Stimulated activated effector memory CD8-positive, alpha-beta T cell treated with anti-CD3 and anti-CD28 coated beads, Interleukin-12 subunit alpha, Interleukin-12 subunit beta, amount 100 ng/mL, for 72 hours (primary cell): ENCODE measurements at regions not wholly inside any gene's neighbourhood (a gene's known extent, or its start where the extent isn't known, plus 50 kb on each side); places are given as distances from the start of the nearest gene placed in this dataset.

ENCODE experiments used
- ATAC-seq: fragments of 150-1000 bp; cut with Tn5 transposase; 2 replicates; pipeline ENCODE4 v1.10.0; 2021
- DNase-seq, 2 donors: peaks; one replicate each; pipeline ENCODE4 v3.0.0; 2021 to 2022; ENCODE audit warnings: low spot score in 2 of 2
- H3K27ac Mint-ChIP-seq: one replicate; pipeline ENCODE4 v1.8.0; 2022; ENCODE audit warnings: mild to moderate bottlenecking, mixed read lengths
- H3K36me3 Mint-ChIP-seq: one replicate; pipeline ENCODE4 v1.8.0; 2022; ENCODE audit warnings: mild to moderate bottlenecking, mixed read lengths
- H3K4me1 Mint-ChIP-seq: one replicate; pipeline ENCODE4 v1.8.0; 2022; ENCODE audit warnings: mixed read lengths
- H3K4me3 Mint-ChIP-seq: one replicate; pipeline ENCODE4 v1.8.0; 2022; ENCODE audit warnings: mild to moderate bottlenecking, mixed read lengths
- H3K9me3 Mint-ChIP-seq: one replicate; pipeline ENCODE4 v1.8.0; 2022; ENCODE audit warnings: mixed read lengths

DNA sequence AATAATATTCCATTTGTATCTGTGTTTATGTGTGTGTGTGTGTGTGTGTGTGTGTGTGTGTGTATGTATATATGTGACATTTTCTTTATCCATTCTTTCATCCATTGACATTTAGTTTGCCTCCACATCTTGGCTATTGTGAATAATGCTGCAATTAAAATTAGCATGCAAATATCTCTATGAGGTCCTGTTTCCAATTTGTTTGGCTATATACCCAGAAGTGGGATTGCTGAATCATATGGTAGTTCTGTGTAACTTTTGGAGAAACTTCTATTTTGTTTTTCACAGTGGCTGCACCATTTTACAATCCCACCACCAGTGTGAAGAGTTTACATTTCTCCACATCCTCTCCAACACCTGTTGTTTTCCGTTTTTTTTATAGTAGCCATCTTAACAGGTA is 53.1 kb downstream of the CH25H start:
- H3K4me3 Mint-ChIP-seq: no peak overlapping the region
- no peak for ATAC-seq
- peaks cover 7% of the 10 kb centered on the region for H3K4me1 Mint-ChIP-seq
- H3K9me3 Mint-ChIP-seq: no peaks in the 10 kb centered on the region
- H3K27ac Mint-ChIP-seq: no peak overlapping the region
- DNase-seq: no peak
- H3K36me3 Mint-ChIP-seq: no peaks in the 10 kb centered on the region

DNA sequence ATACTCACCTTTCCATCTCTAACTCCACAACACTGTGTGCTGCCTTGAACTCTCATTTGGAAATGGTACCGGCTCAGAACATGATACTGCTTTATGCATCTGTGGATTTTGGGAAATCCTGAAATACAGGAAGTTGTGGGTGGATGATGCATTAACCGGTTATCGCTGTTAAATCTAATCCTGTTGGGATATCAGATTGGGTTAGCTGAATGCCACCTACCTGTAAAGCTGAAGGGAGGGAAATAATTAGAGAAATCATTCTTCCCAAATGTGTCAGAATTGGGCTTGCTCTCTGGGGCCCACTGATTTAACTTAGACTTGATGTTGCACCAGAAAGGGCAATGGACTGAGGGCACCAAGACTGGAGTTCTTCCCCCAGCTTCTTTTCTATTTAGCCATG is 54.0 kb downstream of the CH25H start:
- Mint-ChIP-seq H3K27ac (no peak overlapping the region), H3K4me3 (no peak overlapping the region), H3K9me3 (no peaks in the 10 kb centered on the region), H3K4me1 (no peaks in the 10 kb centered on the region), H3K36me3 (no peaks in the 10 kb centered on the region)
- no peak for DNase-seq
- no peak for ATAC-seq

DNA sequence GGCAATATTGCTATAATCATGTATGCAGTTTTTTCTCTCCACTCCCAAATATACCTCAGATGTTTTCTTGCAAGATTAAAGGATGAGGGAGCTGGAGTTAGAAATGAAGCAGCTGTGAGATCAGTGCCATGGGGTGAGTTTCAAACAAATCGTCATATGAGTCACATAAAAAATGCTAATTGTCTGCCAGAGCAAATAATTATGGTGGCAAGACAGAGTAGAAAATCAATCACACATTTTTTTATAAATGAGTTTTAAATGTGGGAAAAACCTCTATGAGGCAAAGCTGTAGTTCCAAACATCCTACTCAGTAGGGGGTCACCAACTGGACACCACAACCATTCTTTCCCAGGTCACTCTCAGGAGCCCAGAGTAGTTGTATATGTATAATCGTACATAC is 55.3 kb downstream of the CH25H start:
- DNase-seq (no peak), ATAC-seq (no peak)
- no peaks in the 10 kb centered on the region for H3K4me1 Mint-ChIP-seq
- no peaks in the 10 kb centered on the region for H3K9me3 Mint-ChIP-seq
- no peaks in the 10 kb centered on the region for H3K36me3 Mint-ChIP-seq
- H3K27ac Mint-ChIP-seq: no peak overlapping the region
- no peak overlapping the region for H3K4me3 Mint-ChIP-seq

DNA sequence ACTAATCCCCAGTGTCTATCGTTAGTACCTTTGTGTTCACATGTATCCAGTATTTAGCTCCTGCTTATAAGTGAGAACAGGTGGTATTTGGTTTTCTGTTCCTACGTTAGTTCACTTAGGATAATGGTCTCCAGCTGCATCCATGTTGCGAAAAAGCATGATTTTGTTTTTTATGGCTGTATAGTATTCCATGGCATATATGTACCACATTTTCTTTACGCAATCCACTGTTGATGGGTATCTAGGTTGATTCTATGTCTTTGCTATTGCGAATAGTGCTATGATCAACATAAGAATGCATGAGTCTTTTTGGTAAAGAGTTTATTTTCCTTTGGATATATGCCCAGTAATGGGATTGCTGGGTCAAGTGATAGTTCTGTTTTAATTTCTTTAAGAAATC is 59.1 kb downstream of the CH25H start:
- DNase-seq (no peak), ATAC-seq (no peak)
- Mint-ChIP-seq H3K4me1 (no peaks in the 10 kb centered on the region), H3K4me3 (no peak overlapping the region), H3K36me3 (no peaks in the 10 kb centered on the region), H3K9me3 (no peaks in the 10 kb centered on the region), H3K27ac (no peak overlapping the region)

DNA sequence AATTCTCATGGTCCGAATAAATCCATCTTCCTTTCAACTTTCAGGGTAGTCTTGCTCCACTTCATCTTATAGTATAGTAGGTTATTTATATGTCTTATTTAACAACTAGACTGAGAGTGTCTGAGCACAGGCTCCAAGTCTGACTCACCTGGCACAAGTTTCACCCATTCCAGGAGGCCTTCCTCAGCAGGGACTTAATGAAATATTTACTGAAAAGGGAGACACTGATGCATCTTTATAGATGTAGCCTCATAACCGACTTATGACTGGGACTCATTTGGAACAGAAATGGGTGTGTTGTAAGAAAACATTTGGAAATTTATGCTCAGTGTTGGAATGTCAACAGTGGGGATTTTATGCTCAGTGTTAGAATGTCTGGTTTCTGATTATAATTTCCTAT is 59.9 kb downstream of the CH25H start:
- Mint-ChIP-seq H3K36me3 (no peaks in the 10 kb centered on the region), H3K4me1 (no peaks in the 10 kb centered on the region), H3K4me3 (no peak overlapping the region), H3K9me3 (no peaks in the 10 kb centered on the region), H3K27ac (no peak overlapping the region)
- ATAC-seq: no peak
- no peak for DNase-seq

DNA sequence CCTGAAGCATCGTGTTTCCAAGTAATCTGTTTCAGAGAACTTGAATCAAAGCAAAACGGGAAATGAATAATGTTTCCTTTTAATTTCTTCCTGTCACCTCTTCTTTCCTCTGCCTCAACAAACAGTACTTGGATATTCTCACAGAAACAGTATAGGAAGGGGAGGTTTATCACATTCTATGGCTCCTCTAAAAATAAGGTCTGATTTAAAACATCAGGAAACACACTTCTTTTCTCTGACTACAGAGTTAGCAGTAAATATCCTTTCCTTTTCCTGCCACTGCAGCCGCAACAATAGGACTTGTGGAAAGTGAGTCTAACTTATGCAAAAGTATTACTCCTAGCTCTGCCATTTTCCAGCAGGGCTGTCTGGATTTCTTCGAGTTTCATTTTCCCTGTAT is 62.3 kb downstream of the CH25H start:
- DNase-seq (no peak), ATAC-seq (no peak)
- H3K27ac Mint-ChIP-seq: no peak overlapping the region
- H3K9me3 Mint-ChIP-seq: no peaks in the 10 kb centered on the region
- no peaks in the 10 kb centered on the region for H3K36me3 Mint-ChIP-seq
- H3K4me1 Mint-ChIP-seq: no peaks in the 10 kb centered on the region
- H3K4me3 Mint-ChIP-seq: no peak overlapping the region

DNA sequence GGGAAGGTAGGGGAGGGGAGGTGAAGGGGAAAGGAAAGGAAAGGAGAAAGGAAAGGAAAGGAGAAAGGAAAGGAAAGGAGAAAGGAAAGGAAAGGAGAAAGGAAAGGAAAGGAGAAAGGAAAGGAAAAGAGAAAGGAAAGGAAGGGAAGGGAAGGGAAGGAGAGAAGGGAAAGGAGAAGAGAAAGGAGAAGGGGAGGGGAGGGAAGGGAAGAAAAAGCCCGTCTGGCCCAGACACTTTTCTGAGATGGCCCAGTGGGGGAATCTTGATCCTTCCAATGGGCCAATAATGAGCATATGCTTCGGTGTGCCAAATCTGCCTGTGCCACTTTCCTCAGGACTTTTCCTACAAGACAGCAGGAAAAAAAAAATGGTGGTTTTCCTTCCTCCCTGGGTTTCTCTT is 64.5 kb downstream of the CH25H start:
- DNase-seq (no peak), ATAC-seq (no peak)
- Mint-ChIP-seq H3K27ac (no peak overlapping the region), H3K9me3 (no peaks in the 10 kb centered on the region), H3K36me3 (no peaks in the 10 kb centered on the region), H3K4me3 (no peak overlapping the region), H3K4me1 (no peaks in the 10 kb centered on the region)

DNA sequence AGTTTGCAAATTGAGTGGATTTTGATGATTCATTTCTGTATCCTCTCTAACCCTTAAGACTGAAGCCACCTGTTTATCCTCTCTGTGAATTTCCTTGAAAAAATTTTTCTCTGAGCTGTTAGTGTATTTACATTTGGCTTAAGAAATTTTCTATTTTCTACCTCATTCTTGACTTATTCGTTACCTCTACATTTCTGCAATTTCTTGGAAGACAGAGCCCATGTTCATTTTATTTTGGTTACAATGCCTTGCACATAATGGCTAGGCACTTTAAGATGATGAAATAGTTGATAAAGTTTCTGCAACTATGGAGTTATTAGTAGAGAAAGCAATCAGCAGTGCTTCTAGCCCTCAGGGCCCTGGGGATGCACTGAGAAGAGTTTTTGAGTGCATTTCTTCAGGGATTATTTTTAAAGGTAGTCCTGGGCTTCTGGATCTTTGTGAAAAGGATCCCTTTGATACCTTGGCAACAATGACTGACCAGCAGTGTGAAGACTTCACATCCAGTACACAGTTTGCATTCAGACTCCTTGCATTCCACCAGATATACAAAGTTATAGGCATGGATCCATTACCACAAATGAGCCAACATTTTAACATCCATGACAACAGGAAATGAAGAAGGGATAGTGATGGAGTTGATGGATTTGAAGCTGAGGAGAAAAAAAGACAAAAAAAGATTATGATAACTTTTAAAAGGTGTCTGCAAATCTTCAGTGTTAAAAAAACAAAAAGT is 68.2 kb downstream of the CH25H start:
- no peak overlapping the region for H3K4me3 Mint-ChIP-seq
- H3K27ac Mint-ChIP-seq: no peak overlapping the region
- H3K9me3 Mint-ChIP-seq: no peaks in the 10 kb centered on the region
- H3K36me3 Mint-ChIP-seq: no peaks in the 10 kb centered on the region
- DNase-seq (no peak), ATAC-seq (no peak)
- no peaks in the 10 kb centered on the region for H3K4me1 Mint-ChIP-seq

DNA sequence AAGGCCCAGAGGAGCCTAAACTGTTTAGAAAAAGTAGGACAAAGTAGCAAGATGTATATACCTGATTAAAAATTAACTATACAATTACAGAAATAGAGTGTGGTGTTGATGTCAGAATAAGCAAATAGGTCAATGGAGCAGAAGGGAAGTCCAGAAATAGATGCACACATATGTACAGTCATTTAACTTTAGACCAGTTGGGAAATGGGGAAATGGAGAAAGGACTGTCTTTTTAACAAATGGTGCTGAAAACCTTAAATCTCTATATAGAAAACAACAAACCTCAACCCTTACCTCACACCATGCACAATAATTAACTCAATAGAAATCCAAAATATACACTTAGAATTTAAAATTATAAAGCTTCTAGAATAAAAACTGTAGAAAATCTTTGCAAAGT is 72.2 kb downstream of the CH25H start:
- Mint-ChIP-seq H3K4me3 (no peak overlapping the region), H3K36me3 (no peaks in the 10 kb centered on the region), H3K27ac (no peak overlapping the region), H3K9me3 (no peaks in the 10 kb centered on the region), H3K4me1 (no peaks in the 10 kb centered on the region)
- no peak for DNase-seq
- no peak for ATAC-seq

DNA sequence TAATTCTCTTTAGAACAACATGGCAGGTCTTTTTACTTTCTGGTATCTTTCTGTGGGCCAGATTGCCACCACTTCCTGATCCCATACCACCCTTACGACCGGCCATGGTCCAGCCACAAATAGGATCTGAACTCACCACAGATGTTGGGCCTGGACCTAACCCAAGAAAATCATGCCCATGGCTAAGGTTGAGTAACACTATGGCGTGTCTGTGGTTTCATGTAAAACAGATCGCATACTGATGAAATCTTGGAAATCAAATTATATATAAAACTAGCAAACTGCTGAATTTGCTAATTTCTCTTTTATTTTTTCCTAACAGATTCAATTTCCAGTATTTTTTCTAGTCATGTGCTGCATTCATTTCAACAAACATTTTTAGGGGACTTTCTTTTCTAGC is 77.2 kb downstream of the CH25H start:
- Mint-ChIP-seq H3K9me3 (no peaks in the 10 kb centered on the region), H3K36me3 (no peaks in the 10 kb centered on the region), H3K27ac (no peak overlapping the region), H3K4me1 (no peaks in the 10 kb centered on the region), H3K4me3 (no peak overlapping the region)
- ATAC-seq (no peak), DNase-seq (no peak)

DNA sequence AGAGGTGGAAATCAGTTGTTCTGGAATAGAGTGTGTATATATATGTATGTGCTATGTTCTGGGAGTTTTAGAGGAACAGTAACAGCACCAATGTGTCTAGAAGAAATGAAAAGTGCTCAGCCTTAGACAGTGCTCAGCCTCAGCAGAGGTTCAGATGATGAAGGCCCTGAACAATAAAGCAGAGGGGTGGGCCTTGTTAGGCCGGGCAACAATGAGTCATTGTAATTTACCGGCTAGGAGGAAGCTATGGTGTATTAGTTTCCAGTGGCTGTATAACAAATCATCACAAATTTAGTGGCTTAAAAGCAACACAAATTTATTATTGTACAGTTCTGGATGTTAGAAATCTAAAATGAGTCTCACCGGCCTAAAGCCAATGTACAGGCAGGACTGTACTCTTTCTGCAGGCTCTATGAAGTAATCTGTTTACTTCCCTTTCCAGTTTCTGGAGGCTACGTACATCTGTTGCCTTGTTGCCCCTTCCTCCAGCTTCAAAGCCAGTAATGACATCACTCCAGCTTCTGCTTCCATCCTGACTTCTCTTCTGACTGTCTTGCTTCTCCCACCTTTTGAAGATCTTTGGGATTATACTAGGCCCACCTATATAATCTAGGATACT is 84.6 kb downstream of the CH25H start:
- H3K4me3 Mint-ChIP-seq: no peak overlapping the region
- H3K27ac Mint-ChIP-seq: no peak overlapping the region
- DNase-seq (no peak), ATAC-seq (peak; percentile 46)
- H3K9me3 Mint-ChIP-seq: no peaks in the 10 kb centered on the region
- no peaks in the 10 kb centered on the region for H3K4me1 Mint-ChIP-seq
- H3K36me3 Mint-ChIP-seq: no peaks in the 10 kb centered on the region

DNA sequence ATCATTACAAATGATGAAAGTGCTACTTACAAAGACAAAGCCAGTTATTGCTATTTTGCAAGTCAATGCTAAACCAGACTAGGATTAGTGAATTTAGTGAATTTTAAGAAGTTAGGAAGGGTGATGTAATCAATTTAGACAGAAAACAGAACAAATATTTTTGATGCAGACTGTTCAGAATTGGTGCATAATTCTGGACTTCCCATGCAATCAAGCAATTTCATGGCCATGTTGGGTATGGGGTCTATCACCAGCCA is 85.4 kb downstream of the CH25H start:
- Mint-ChIP-seq H3K4me1 (no peaks in the 10 kb centered on the region), H3K4me3 (no peak overlapping the region), H3K9me3 (no peaks in the 10 kb centered on the region), H3K36me3 (no peaks in the 10 kb centered on the region), H3K27ac (no peak overlapping the region)
- DNase-seq: no peak
- no peak for ATAC-seq

DNA sequence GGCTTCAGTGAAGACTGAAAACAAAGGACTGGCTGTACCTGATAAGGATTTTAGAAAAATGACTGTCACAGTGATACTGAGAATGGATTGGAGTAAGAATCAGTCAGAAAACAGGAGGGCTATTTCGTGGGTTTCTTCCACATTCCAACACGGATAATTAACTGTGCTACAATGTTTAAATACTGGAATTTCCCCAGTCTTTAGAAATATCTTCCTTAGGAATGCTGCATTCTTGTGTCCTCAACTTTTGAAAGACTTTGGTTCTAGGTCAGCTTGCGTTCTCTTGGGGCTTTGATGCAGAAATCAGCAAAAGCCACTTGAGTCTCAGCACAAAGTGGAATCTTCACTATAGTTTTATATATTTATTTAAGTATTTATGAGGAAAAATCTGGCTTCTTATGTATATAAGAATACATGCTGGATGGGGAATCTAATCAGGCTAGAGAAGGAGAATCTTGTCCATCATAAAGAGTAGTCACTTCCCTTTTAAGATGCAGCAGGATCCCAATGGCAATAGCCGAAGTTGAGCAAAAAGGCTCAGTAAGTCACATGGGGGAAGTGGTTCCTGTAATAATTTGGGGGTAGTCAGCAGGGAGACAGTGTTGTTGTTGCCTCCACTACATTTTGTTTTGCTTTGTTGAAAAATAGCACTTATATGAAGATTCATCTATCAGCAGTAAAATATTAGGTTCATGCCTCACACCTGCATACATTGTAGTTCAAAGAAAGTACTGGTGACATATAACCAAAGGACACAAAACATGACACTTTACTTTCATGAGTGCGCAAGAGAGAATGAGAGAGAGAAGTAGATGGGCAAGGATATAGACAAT is 86.0 kb downstream of the CH25H start:
- ATAC-seq (peak; percentile 62), DNase-seq (no peak)
- H3K36me3 Mint-ChIP-seq: no peaks in the 10 kb centered on the region
- no peak overlapping the region for H3K27ac Mint-ChIP-seq
- H3K9me3 Mint-ChIP-seq: no peaks in the 10 kb centered on the region
- H3K4me3 Mint-ChIP-seq: no peak overlapping the region
- H3K4me1 Mint-ChIP-seq: peaks cover 4% of the 10 kb centered on the region

DNA sequence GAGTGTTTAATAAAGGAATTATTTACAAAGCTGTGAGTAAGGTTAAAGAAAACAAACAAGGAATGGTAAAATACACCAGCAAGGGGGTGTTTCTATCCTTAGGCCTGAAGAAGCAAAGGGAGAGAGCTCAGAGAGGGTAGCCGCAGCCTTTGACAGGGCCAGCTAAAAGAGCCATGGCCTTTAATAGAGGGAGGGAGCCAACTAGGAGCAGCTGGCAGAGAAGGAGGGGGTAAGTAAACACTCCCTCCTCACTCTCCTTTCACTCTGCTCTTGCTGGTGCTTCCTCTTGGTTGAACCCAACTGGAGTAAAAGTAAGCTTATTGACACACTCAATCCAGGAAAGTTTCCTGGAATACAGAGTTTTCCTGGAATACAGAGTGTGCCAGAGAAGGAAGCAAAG is 87.5 kb downstream of the CH25H start:
- Mint-ChIP-seq H3K4me1 (peaks cover 5% of the 10 kb centered on the region), H3K9me3 (no peaks in the 10 kb centered on the region), H3K36me3 (no peaks in the 10 kb centered on the region), H3K27ac (no peak overlapping the region), H3K4me3 (no peak overlapping the region)
- no peak for DNase-seq
- ATAC-seq: no peak

DNA sequence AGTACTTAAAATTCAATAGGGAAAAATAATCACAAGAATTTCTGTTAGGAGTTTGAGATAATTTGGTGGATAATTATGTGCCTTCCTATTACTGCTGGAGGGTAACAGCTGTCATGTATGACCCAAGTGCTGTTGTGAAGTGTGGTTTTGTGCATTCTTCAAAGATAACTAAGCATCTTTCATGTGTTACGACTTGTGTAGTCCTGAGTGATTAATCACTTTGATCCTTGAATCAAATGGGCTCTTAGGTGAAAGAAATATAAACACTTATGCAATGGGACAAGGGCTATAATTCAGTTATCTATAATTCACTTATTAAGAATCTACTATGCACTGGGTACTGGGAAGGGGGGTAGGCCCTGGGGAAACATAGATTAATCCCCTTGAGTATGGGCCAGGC is 89.0 kb downstream of the CH25H start:
- ATAC-seq (no peak), DNase-seq (no peak)
- Mint-ChIP-seq H3K36me3 (no peaks in the 10 kb centered on the region), H3K4me1 (peaks cover 5% of the 10 kb centered on the region), H3K4me3 (no peak overlapping the region), H3K9me3 (no peaks in the 10 kb centered on the region), H3K27ac (no peak overlapping the region)
